ENCODE measurements at regions not wholly inside any gene's neighbourhood (a gene's known extent, or its start where the extent isn't known, plus 50 kb on each side); places are given as distances from the start of the nearest gene placed in this dataset.

GRCh38 chr6:16057446-16057845, 71.4 kb upstream of the MYLIP start:
- POLR2A ChIA-PET, result no interaction called here
- ATAC-seq, result no peak
- FAIRE-seq, result no peak
- Histone ChIP-seq H3K4me3 (no peak overlapping the region), H3K4me1 (no peaks in the 10 kb centered on the region), H3K9me3 (no peaks in the 10 kb centered on the region), H3K27ac (no peak overlapping the region), H3K4me2 (no peak overlapping the region)
- TF ChIP-seq POLR2AphosphoS2 (conservative IDR thresholded peaks at IDR 0.05; ENCODE audit: low read length) (no peak), CBX8 (IDR thresholded peaks at IDR 0.05) (no peak), EP300 (IDR thresholded peaks at IDR 0.05) (no peak), JUN (IDR thresholded peaks at IDR 0.05) (no peak), EHMT2 (IDR thresholded peaks at IDR 0.05; ENCODE audit: low read depth) (no peak), ZNF302 (CRISPR knock-in tag; IDR thresholded peaks at IDR 0.05) (no peak), HOXB5 (CRISPR knock-in tag; IDR thresholded peaks at IDR 0.05) (no peak), E2F6 (IDR thresholded peaks at IDR 0.05; ENCODE audit: borderline replicate concordance, low read depth) (no peak), HOXB13 (CRISPR knock-in tag; IDR thresholded peaks at IDR 0.05; ENCODE audit: low read depth) (no peak), BHLHE40 (IDR thresholded peaks at IDR 0.05; ENCODE audit: low read depth, low read length) (no peak), ZFP36 (IDR thresholded peaks at IDR 0.05; ENCODE audit: borderline replicate concordance, partially characterized antibody) (no peak), MAFK (IDR thresholded peaks at IDR 0.05; ENCODE audit: partially characterized antibody) (no peak), ESRRA (IDR thresholded peaks at IDR 0.05; ENCODE audit: borderline replicate concordance, low read length) (no peak), TFCP2L1 (CRISPR knock-in tag; IDR thresholded peaks at IDR 0.05) (no peak), KDM1A (IDR thresholded peaks at IDR 0.05; ENCODE audit: low read depth) (no peak), HDAC2 (IDR thresholded peaks at IDR 0.05) (no peak), FOSB (CRISPR knock-in tag; IDR thresholded peaks at IDR 0.05) (no peak), ZC3H11A (IDR thresholded peaks at IDR 0.05) (no peak)
- TF ChIP-seq, protein P1, sequence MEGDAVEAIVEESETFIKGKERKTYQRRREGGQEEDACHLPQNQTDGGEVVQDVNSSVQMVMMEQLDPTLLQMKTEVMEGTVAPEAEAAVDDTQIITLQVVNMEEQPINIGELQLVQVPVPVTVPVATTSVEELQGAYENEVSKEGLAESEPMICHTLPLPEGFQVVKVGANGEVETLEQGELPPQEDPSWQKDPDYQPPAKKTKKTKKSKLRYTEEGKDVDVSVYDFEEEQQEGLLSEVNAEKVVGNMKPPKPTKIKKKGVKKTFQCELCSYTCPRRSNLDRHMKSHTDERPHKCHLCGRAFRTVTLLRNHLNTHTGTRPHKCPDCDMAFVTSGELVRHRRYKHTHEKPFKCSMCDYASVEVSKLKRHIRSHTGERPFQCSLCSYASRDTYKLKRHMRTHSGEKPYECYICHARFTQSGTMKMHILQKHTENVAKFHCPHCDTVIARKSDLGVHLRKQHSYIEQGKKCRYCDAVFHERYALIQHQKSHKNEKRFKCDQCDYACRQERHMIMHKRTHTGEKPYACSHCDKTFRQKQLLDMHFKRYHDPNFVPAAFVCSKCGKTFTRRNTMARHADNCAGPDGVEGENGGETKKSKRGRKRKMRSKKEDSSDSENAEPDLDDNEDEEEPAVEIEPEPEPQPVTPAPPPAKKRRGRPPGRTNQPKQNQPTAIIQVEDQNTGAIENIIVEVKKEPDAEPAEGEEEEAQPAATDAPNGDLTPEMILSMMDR (IDR thresholded peaks at IDR 0.05), result no peak
- TF ChIP-seq, protein P2, sequence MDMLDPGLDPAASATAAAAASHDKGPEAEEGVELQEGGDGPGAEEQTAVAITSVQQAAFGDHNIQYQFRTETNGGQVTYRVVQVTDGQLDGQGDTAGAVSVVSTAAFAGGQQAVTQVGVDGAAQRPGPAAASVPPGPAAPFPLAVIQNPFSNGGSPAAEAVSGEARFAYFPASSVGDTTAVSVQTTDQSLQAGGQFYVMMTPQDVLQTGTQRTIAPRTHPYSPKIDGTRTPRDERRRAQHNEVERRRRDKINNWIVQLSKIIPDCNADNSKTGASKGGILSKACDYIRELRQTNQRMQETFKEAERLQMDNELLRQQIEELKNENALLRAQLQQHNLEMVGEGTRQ (IDR thresholded peaks at IDR 0.05), result no peak
- CTCF ChIA-PET, result no interaction called here
- DNase-seq (ENCODE audit: low read depth in 1 of 2, low spot score in 1 of 2), result no peak
- 33% methylated on average over 6 of the region's 6 CpGs for WGBS (ENCODE audit: missing lambda C conversion rate)

DNA sequence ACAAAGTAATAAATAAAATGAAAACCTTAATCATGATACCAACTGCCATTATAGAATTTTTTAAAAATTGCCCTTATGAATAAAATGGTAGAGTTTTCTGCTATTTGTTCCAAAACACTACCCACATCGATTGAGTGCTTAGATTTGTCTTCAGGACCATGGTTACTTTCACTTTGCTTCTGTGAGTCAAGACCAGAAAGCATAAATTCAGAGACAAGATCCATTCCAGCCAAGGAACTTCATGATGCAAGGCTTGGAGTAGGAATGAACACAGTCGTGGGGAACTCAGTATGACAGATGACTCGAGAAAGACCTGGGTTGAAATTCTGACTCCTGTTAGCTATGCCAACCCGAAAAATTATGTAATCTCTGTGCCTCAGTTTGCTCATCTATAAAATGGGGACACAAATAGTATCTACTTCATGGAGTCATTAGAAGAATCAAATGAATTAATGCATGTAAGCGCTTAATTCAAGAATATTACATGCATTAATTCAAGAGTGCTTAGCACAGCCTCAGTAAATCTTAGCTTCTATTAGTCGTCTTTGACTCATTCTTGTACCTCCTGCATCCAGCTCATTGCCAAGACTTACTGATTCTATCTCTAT, 72.5 kb upstream of the MYLIP start:
- FAIRE-seq (no peak), DNase-seq (ENCODE audit: low read depth in 1 of 2, low spot score in 1 of 2) (no peak), ATAC-seq (no peak)
- Histone ChIP-seq H3K4me3 (no peak overlapping the region), H3K27ac (no peak overlapping the region), H3K4me2 (no peak overlapping the region), H3K4me1 (no peaks in the 10 kb centered on the region), H3K9me3 (no peaks in the 10 kb centered on the region)
- POLR2A ChIA-PET, result no interaction called here
- WGBS (ENCODE audit: missing lambda C conversion rate), result 37% methylated on average over 6 of the region's 6 CpGs
- CTCF ChIA-PET, result no interaction called here
- TF ChIP-seq, protein P3, sequence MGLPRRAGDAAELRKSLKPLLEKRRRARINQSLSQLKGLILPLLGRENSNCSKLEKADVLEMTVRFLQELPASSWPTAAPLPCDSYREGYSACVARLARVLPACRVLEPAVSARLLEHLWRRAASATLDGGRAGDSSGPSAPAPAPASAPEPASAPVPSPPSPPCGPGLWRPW (IDR thresholded peaks at IDR 0.05), result no peak
- TF ChIP-seq HEYL (CRISPR knock-in tag; IDR thresholded peaks at IDR 0.05), result no peak

GRCh38 chr6:16055852-16056251, 73.0 kb upstream of the MYLIP start:
- Histone ChIP-seq H3K9me3 (no peaks in the 10 kb centered on the region), H3K4me3 (no peak overlapping the region), H3K27ac (no peak overlapping the region), H3K4me1 (no peaks in the 10 kb centered on the region), H3K4me2 (no peak overlapping the region)
- ChIA-PET POLR2A (no interaction called here), CTCF (no interaction called here)
- FAIRE-seq (no peak), ATAC-seq (no peak), DNase-seq (ENCODE audit: low read depth in 1 of 2, low spot score in 1 of 2) (no peak)
- WGBS (ENCODE audit: missing lambda C conversion rate), result 50% methylated on average over 4 of the region's 4 CpGs
- TF ChIP-seq HDAC2 (IDR thresholded peaks at IDR 0.05) (no peak), POLR2A (IDR thresholded peaks at IDR 0.05; ENCODE audit: low read length) (no peak), E2F6 (IDR thresholded peaks at IDR 0.05; ENCODE audit: borderline replicate concordance, low read depth) (no peak), MAFK (IDR thresholded peaks at IDR 0.05; ENCODE audit: partially characterized antibody) (no peak), CEBPB (IDR thresholded peaks at IDR 0.05) (no peak), NPAS2 (CRISPR knock-in tag; IDR thresholded peaks at IDR 0.05; ENCODE audit: borderline replicate concordance) (no peak)
- TF ChIP-seq, protein P4, sequence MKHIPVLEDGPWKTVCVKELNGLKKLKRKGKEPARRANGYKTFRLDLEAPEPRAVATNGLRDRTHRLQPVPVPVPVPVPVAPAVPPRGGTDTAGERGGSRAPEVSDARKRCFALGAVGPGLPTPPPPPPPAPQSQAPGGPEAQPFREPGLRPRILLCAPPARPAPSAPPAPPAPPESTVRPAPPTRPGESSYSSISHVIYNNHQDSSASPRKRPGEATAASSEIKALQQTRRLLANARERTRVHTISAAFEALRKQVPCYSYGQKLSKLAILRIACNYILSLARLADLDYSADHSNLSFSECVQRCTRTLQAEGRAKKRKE (CRISPR knock-in tag; IDR thresholded peaks at IDR 0.05; ENCODE audit: low read depth), result no peak
- TF ChIP-seq, protein P2 (IDR thresholded peaks at IDR 0.05), result no peak

All from A549 (cell line).